Non-pigmented ciliary epithelial cell (primary cell): ENCODE measurements at regions not wholly inside any gene's neighbourhood (a gene's known extent, or its start where the extent isn't known, plus 50 kb on each side); places are given as distances from the start of the nearest gene placed in this dataset.
A peak's percentile ranks its signal among the peaks of the same experiment; 100 is the strongest.

Source experiments
- DNase-seq: peaks from one replicate; pipeline ENCODE4 v3.0.0-alpha.2; 2010; ENCODE audit warnings: low read depth

- no peak for DNase-seq
Observed at GRCh38 chr5:96245140-96246091, 187.6 kb downstream of the PCSK1 start.

DNA sequence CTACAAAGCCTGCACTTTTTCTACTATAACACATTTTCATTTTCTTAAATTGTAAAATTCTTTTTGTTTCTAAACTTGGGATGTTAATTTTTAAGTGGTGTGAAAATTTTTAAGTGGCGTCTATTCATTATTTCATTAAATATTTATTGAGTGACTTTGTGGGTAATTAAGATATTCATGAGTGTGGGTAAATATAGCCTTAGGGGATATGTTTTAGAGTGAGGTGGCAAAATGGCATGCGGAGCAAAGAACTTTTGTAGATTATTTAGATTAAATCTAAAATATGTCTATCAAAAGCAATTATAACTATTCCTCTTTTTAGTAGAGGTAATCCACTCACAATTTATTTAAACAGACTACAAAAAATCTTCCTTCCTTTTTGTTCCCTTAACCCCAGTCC lies 188.4 kb downstream of the PCSK1 start:
- no peak for DNase-seq

GRCh38 chr5:96243862-96244261 lies 189.2 kb downstream of the PCSK1 start:
- no peak for DNase-seq

DNA sequence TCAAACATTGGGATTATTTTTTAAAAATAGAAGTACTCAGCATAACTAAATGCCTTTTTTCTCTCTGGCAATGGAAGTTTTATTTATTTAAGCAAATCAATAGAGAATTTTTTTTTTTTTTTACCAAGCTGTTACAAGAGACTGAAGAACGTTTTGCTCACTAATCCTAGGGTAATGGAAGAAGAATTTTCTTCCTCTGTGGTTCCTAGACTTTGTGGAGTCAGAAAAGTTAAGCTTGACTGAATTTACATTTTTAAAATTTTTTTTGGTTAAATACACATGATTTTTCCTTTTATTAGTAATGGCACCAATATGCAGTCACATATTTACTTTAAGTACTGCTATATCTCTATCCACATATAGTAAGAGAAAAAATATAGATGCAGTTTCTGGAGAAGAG lies 189.8 kb downstream of the PCSK1 start:
- DNase-seq: peak; percentile 37

- DNase-seq: no peak
Observed at GRCh38 chr5:96242571-96242970, 190.5 kb downstream of the PCSK1 start.

- DNase-seq: no peak
Observed at GRCh38 chr5:96236831-96237230, 196.2 kb downstream of the PCSK1 start.

DNA sequence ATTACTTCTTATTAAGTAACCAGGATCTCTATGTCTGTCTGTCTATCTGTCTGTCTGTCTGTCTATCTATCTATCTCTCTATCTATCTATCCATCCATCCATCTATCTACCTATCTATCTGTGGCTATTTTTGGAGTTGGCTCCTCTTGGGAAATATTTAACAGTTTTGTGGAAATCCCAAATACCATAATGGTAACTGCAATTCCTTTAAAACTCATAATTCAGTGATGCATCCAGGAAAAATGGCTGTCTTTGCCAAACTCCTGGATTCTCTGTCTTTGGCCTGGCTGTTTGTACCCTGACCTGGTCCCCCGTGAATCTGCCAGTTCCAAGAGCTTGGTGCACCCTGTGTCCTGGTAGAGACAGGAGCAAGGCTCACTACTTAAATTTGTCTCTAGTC lies 197.0 kb downstream of the PCSK1 start:
- DNase-seq: no peak

GRCh38 chr5:96235008-96235910 lies 197.8 kb downstream of the PCSK1 start:
- no peak for DNase-seq

DNA sequence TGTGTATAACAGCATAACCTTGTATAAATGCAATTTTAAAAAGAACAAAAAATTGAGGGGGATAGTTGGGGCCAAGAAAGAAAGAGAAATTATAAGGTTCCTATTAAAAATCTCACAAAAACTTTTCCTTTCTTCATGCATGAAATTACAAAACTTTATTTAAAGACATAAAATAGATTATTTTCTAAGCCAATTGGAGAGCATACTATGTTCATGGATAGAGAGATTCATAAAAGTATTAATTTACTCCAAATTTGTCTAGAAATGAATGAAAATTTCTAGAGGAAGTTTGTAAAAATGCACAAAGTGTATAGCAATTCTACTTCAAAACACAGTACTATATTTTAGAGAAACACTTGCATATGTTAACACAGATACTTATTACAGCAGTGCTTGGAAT lies 200.4 kb downstream of the PCSK1 start:
- no peak for DNase-seq

DNA sequence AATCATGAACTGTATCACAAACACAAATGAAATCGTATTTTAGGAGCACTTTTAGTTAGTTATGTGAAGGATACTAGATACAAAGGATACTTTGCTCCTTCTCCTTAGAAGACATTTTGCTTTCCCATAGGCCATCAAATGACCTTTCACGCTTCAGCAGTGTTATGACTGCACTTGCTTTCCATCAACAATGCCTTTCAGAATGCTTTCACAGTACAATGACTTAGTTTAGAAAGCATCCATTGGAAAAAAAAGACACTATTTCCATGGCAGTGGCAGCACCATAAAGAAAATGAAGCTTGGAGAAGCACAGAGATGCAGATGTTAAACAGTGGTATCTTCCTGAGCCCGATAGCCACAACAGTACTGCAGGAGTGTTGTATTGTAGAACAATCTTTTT lies 203.9 kb downstream of the PCSK1 start:
- no peak for DNase-seq

GRCh38 chr5:96228408-96228807 lies 204.6 kb downstream of the PCSK1 start:
- DNase-seq: no peak

GRCh38 chr5:96227957-96228356 lies 205.1 kb downstream of the PCSK1 start:
- no peak for DNase-seq

DNA sequence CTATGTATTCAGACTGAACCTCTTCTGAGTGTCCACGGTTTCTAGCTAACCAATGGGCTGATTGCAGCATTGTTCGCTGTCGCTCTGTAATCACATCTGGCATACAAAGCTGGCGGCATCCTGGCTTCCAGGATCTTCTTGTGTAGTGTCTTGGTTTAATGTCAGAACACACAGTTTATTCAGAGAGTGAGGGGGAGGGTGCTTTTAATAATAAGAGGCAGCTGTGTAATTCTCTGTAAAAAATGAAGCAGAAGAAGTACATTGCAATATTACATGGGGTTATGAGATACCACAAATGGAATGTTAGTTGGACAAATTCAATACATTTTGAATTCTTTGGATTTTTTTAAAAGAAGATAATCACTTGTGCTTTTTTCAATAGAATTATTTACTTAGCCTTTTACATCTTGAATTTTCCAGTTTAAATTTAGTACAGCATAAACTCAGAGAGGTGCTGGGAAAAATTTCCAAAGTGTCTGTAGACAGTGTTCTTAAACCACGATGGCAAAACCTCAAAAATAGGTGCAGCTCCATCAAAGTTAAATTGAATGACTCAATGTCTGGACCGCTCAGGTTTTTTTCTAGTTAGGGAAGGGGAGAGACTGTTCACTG lies 206.0 kb downstream of the PCSK1 start:
- peak; percentile 91 for DNase-seq

DNA sequence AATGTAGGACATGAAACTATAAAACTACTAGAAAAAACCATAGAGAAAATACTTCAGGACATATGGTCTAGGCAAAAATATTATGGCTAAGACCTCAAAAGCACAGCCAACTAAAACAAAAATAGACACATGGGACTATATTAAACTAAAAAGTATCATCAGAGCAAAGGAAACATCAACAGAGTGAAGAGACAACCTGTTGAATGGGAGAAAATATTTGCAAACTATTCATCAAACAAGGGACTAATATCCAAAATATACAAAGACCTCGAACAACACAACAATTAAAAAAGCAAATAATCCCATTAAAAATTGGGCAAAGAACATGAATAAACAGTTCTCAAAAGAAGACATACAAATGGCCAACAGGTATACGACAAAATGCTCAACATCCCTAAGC lies 210.9 kb downstream of the PCSK1 start:
- no peak for DNase-seq

DNA sequence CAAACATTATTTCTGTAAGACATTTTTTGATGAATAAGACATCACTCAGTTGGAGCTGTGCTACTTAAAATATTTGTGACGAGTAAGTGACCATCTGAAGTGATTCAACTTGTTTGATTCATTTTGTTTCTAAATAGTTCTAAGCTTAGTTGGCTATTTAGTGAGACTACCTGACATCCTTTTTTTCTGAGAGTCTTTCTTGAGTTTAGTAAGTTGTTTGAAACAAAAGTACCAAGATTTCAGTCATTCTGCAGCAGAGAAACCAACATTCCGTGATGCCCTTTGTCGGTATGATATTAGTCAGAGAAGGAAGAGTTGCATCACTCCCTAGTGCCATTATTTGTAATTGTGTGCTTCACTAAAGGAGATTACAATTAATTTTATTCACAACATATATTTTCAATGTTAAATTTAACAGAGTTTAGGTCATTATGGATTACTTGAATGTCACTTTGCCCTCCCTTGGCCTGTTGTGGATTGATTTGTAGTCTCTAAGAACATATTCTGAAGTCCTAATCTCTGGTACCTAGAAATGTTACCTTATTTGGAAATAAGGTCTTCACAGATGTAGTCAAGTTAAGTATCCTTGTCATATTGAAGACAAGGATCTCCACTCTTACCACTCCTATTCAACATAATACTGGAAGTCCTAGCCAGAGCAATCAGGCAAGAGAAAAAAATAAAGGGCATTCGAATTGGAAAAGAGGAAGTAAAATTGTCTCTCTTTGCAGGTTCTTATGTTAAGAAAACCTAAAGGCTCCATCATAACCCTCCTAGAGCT lies 212.2 kb downstream of the PCSK1 start:
- DNase-seq: no peak

- peak; percentile 63 for DNase-seq
Observed at GRCh38 chr5:96219580-96220281, 213.3 kb downstream of the PCSK1 start.

GRCh38 chr5:96218653-96219052 lies 214.4 kb downstream of the PCSK1 start:
- DNase-seq: no peak

- DNase-seq: no peak
Observed at GRCh38 chr5:96214442-96215197, 218.4 kb downstream of the PCSK1 start.

GRCh38 chr5:96209829-96210228 lies 223.2 kb downstream of the PCSK1 start:
- DNase-seq: peak; percentile 78

- DNase-seq: no peak
Observed at GRCh38 chr5:96207420-96207819, 225.6 kb downstream of the PCSK1 start.
